RCC 7860 (cell line): ENCODE measurements at regions not wholly inside any gene's neighbourhood (a gene's known extent, or its start where the extent isn't known, plus 50 kb on each side); places are given as distances from the start of the nearest gene placed in this dataset.
A peak's percentile ranks its signal among the peaks of the same experiment; 100 is the strongest.

Experiments
- DNase-seq: peaks from one replicate; pipeline ENCODE4 v3.0.0-alpha.2; 2015; ENCODE audit warnings: low spot score
- FAIRE-seq: peaks from 2 replicates; lab custom pipeline; 2012; peaks lifted over from hg19 to GRCh38; lab: Jason Lieb, UNC

DNA sequence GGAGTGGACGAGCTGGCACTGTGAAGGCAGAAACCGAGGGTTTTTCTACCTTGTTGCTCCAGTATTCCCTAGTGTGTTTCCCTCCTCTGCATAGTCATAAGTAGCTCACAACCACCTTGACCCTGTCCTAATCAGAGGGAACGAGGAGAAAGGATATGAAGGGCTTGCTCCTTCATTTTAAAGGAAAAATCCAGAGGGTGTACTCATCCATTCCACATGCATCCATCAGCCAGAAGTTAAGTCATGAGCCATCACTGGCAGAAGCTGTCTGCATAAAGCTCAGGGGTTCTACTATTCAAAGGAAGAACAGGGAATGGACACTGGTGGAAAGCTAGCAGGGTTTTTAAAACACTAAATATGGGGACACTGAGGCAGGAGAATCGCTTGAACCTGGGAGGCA, 84.3 kb upstream of the FOXN3 start:
- no peak for DNase-seq
- FAIRE-seq = no peak

DNA sequence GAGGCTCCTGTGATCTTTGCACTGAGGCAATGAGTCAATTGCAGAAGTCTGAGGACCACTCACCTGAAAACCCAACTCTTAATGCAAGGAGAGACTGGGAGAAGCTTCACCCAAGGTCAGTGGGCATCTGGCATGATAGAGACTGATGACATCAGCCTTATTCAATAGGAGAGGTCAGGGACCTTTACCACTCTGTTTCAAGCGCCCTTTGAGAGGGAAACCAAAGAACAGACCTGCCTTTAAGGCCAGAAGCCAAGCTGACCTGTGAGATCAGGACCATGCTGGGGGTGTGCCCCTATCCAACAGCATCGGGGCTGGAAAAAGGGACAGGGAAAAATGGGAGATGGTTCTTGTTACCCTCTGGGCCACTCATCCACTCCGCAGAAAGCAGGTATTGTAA, 83.3 kb upstream of the FOXN3 start:
- no peak for FAIRE-seq
- no peak for DNase-seq

DNA sequence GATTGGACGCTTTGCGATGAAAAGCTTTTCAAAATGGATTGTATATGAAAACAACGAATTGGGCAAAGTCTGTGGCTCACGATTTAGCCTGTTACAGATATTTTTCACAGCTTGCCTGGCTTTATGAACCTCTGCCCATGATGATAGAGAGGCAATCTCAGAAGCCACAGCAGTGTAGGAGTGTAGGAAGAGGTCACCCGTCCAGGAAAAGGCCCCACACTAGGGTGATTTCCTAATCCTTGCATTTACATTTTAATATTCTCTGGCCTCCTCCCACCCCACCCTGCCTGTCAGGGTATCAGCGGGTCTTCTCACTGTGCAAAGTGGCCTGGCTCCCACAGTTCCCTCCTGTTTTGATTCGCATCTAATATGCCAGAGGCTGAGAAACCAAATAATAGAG, 81.8 kb upstream of the FOXN3 start:
- no peak for DNase-seq
- no peak for FAIRE-seq

DNA sequence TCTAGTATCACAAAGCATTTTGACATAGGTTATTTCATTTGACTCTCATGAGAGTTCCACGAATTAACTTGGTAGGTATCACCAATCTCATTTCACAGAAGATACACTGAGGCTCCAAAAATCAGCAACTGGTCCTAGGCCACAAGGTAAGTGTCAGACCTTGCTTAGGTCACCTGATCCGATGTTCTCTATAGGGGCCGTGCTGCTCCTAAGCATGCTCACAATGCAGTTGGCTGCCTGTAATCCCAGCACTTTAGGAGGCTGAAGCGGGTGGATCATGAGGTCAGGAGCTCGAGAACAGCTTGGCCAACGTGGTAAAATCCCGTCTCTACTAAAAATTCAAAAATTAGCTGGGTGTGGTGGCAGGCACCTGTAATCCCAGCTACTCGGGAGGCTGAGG, 78.7 kb upstream of the FOXN3 start:
- FAIRE-seq (no peak), DNase-seq (no peak)

DNA sequence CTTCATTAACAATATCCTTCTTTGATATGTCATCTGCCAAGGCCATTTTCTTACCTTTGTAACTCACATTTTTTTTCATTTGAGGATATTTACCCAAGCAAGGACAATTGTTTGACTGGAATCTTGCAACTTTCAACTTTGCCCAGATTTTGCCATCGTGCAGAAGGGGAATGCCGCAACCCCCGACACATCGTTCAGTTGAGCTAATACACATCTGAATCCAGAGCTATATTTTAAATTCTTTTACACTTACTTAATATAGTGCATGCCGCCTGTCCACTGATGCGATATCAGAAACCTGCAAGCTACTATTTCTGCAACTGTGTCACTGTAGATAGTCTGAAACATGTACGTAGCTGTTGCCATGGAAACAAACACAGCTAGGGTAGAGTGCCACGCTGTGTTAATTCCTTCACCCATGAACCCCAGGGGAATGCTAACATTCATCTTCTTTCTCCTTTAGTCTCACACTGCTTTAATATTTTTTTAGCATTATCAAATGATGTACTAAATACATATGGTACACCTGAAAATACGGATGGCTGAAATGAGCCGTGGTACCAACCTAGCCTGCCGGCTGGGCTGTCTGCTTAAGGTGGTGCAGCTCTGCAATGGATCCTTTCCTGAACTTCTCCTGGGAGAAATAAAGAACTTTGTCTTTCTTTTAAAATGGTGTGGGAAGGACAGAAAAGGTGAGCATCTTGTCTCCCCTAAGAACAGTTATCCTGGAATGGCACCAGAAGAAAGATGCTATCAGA, 77.0 kb upstream of the FOXN3 start:
- DNase-seq (peak; percentile 82), FAIRE-seq (no peak)

DNA sequence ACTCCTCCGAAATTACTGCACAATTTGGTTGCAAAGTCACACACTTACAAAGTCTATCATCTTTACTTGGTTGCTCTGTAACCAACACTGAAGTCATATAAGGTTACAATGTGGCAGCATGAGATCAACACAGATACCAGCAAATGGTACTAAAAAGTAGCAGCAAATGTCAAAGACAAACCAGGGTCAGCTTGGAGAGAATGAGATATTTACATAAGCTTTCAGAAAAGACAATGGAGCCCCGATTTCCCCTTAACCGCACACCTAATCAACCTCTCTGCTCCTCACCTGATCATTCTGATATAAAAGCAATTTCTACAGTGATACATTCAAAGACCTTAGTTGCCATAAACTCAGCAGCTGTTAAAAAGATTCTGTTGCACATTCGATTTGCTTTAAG, 76.4 kb upstream of the FOXN3 start:
- DNase-seq (no peak), FAIRE-seq (no peak)

DNA sequence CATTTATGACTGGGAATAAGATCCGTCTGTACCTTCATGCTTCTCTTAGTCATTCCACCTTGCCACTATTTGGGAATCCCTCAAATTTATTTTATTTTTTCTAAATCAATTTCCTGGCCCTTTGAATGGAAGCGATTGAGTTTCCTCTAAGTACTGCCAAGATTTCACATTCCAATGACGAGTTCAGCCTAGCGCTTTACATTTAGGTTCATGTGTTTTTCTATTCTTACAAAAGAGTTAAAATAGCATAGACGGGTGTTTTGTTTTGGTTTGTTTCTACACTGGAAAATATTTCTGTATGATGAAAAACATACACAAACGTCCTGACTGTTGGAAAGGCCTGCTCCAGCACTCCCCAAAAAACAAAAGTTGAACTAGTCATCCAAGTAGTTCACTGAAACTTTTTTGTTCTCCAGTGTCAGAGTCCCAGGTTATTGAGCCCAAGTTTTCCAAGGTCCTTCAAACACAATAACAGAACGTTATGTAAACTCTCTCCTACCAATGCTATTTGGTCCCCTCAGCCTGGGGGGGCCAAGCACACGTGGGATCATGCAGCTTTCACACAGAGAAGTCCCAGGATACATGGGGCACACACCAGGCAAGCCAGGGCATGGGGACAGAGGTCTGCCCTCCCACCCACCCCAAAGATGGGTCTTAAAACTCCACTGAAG, 74.8 kb upstream of the FOXN3 start:
- FAIRE-seq = no peak
- DNase-seq = no peak

DNA sequence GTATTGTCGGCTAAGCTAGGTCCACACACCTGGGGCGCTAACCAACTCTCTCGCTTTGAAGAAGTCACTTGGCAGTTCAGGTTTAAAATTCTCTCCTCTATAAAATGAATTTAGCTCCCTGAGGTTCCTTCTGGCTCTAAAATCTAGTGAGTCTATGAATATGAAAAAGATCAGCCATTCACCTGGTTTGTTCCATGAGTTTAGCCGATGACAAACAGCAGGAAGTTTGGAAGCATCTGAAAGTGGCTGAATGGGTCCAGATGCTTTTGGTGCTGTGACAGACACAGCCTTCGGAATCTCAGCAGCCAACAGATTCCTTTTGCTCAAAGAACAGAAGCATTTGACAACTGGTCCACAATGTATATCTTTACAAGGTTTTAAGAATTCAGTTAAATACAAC, 73.4 kb upstream of the FOXN3 start:
- FAIRE-seq = no peak

DNA sequence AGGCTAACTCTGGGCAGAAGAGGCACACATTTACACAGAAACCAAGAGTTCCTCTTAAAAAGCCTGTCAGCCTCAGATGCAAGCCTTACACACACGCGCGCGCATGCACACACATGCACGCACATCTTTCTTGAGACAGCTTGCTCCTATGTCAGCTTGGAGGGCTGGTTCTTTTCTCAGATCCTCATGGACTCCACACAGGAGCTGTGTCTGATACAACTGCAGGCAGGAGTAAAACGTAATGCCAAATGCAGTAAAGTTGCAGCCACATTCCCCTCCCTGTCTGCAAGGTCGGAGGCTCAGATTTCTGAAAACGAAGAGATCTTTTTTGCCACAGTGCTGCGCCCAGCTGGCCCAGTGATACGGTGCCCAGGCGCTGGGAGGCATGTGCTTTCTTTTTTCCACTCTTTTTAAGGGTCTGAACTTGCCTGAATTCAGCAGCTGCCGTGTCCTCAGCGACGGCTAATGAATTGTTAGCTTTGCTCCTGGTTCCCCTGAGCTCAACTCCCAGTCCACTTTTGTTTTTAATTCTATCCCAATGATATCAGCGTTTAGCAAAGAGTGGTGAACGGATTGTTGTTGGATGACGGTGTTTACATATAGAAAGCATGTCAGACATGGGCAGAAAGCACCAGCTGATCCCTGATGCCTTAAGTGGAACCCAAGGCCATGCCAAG, 72.9 kb upstream of the FOXN3 start:
- FAIRE-seq = no peak
- no peak for DNase-seq

More for the DNA sequence above, 73.4 kb upstream of the FOXN3 start:
- no peak for DNase-seq

DNA sequence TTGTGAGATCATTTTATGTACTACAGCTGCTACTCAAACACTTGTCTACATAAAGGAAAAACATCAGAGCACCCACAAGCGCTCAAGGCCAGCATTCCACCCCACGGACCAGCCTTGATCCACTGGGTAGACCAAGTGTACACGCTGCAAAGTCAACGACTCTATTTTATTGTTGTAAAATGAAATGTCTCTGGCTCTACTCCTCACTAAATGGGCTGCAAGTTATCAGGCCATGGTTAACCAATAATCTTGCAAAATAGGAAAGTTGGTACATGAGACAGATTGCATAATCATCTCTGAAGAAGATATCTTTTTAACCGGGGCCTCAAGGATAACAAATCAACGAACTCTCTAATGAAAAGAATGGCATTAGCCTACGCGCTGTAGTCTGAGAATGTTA, 69.9 kb upstream of the FOXN3 start:
- no peak for DNase-seq
- FAIRE-seq = no peak

DNA sequence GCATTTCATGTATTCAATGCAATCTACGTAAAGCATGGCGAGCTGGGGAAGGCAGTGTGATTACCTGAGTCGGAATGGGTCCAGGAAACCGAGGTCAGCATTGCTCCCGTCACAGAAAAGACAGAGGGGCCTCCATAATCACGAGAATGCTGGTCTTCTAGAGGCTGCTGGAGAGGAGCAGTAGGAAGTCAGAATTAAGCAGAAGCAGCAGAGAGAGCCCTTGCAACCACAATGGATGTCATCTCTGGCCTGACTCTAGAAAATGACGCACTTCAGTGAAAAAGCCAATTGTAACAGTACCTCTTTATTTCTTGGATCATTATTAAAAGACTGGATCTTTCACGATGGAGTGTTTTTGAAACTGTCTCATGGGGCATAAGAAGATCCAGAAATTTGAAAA, 69.5 kb upstream of the FOXN3 start:
- no peak for DNase-seq
- FAIRE-seq = no peak

DNA sequence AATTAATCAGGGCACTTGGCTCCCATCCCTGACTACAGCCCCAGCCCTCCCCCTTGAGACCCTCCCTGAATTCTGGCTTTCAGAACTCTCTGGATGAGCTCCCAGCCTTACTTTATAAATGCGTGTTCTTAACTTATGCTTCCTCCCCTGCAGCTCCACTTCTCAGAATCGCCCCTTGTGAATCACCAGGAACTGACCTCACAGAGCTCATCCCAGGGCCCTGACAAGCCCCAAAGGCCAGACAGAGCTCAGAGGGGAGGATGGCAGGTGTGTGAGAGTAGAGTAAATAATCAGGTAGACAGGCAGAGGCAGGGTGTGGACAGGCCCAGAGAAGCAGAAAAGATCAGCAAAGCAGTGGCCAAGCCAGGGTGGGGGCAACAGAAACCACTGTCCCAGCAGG, 68.2 kb upstream of the FOXN3 start:
- FAIRE-seq = no peak
- no peak for DNase-seq

DNA sequence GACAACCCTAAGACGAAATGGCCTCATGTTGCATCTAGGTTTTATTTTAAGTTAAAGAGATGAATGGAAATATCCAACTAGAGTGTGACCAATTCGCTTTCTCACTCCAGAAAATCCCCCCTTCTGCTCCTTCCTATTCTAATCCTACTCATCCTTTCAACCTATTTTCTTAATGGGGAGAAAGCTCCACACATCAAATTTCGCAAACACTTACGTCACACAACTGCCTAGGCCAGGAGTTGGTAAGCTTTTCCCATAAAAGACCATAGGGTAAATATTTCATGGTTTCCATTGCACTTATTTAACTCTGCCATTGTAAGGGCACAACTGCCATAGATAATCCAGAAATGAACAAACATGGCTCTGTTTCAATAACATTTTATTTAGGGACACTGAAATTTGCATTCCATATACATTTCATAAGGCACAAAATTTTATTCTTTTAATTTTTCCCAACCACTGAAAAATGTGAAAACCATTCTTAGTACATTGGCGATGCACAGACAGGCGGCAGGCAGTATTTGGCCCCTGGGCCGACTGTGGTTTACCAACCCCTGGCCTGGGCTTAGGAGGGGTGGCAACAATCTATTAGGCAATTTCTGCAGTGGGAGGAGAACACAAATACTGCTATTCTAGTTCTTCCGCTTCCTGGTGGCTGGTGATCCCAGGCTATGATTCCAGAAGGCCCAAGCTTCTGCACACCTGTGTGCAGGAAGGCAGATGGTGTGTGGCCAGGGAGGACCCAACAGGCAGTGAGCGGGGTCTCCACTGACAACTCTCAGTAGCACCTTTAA, 67.2 kb upstream of the FOXN3 start:
- DNase-seq (no peak), FAIRE-seq (no peak)

DNA sequence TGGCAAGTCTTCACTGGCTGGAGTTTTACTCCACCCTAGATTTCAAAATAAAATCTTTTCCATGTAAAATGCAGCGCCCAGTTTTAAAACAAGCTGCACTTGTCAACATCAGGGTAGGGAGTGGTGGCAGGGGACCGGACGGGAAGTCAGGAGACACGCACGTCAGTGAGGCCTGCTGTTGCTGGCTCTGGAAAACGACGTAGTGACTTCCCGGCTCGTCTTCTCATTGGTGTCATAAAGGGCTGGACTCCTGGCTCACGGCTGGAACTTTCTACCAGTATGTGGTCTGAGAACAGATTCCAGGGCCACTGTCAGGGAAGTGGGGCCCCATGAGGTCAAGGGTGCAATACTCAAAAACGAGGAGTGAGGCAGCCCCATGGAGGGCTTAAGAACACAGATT, 64.2 kb upstream of the FOXN3 start:
- DNase-seq (no peak), FAIRE-seq (no peak)

DNA sequence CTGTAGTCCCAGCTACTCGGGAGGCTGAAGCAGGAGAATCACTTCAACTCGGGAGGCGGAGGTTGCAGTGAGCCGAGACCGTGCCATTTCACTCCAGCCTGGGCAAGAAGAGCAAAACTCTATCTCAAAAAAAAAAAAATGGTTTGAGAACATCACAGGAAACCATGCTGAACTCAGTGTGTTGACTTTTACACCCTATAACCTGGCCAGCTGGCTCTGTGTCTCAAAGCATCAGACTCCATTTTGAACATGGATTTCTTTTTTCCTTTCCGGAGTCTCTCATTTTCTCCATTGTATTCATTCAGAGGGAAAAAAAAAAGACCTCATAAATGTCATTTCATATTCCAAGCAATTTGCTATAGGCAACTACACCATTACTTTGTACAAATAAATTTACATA, 63.2 kb upstream of the FOXN3 start:
- FAIRE-seq (no peak), DNase-seq (no peak)

DNA sequence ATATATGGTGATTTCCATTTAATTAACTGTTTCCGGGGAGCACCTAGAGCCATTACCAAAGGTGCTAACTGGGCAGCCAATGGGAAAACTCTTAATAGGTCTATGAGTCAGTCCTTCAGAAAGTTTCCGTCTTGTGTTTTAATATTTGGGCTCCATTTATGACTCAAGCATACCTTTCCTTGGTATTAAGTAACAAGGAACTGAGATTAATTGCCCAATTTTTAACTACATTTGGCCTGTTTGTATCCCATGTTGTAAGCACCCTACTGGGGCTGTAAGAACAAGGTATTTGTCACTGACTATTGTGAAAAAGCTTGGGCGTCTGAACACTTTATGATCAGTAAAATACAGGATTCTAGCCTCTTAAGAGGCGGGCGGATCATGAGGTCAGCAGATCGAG, 62.8 kb upstream of the FOXN3 start:
- DNase-seq = no peak
- no peak for FAIRE-seq

DNA sequence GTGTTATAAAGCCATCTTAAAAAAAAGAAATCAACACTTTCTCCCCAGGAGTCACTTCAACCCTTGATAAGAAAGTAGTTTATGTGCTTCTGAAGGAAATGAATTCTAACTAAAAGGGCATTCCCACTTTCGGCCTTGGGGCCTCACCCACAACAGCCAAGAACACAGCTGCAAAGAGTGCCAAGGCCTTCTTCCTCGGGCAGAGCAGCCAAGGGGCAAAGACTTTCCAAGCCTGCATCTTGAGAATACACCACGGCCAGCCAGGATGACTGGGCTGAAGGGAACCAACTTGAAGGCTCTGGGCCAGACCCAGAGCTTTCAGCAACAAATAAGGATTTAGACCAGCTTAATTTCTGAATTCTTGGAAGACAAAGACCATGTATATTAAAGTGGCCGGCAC, 60.4 kb upstream of the FOXN3 start:
- no peak for DNase-seq
- no peak for FAIRE-seq

DNA sequence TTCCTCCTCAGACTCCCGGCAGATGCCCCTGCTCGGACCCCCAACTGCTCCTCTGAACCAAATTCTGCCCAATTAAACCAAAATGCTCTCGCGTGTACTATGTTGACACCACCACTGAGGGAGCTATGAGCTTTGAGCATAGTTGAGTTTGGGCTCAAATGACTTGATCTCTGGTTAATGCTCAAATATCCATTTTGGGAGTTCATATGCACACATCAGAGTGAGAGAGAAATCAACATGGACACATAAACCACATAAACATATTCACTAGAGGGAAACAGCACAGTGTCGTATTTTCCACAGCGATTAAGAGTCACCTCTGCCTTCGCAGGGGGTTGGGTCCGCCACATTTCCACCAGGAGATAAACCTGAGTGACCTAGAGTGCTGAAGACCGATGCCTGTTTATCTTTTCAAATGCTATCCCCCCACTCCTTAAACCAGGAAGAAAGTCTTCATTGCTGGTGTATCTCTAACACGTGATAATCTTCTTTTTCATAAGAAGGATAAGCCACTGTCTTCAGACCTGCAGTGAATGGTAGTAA, 59.4 kb upstream of the FOXN3 start:
- FAIRE-seq = no peak
- DNase-seq = no peak

DNA sequence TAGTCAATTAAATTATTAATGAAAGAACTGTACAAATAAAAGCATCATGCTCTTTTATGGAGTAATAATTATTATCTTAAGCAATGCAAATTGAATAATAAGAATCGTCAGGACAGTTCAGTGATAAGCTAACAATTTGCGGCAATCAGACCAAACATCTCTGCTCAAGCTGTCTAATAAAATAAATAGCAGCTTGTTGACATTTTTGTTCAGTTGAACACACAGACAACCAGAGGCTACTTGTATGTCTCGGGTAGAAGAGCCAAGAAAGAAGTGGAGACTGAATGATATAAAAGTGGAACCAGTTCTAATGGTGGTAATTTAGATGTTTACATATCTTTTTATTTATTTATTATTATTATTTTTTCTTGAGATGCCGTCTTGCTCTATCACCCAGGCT, 57.4 kb upstream of the FOXN3 start:
- FAIRE-seq = no peak
- DNase-seq = no peak

DNA sequence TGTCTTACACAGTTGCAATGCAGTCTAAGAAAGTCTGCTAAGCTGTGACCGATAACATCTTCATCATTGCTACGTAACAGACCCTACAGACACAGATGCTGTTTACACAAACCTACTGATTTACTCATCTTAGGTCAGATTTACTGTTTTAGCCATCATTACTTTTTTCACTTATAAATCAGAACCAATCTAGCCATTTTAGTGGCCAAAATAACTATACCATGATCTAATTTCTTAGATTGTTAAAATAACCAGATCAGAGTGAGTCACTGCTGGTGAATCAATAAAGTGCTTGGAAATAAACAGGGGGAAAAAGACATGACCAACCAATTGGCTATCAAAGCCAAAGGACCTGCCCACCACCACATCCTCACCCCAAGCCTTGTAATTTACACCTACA, 57.0 kb upstream of the FOXN3 start:
- DNase-seq (no peak), FAIRE-seq (no peak)

DNA sequence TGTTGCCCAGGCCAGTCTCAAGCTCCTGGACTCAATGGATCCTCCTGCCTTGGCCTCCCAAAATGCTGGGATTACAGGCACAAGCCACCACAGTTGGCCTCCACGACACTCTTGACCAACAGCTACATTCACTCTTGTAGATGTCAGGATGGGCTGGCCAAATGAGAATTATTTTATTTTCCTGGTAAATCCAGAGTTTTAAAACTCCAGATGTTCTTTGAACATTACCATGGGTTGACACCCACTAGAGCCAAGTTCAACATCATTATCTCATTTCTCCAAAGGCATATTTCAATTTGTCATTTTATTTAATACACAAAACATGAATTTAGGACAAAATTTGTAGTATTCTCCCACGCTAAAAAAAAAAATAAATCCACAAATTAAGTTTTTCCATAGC, 56.5 kb upstream of the FOXN3 start:
- no peak for FAIRE-seq

More for the DNA sequence above, 56.5 kb upstream of the FOXN3 start:
- no peak for DNase-seq
